NCI-H1417 (cell line): ENCODE measurements at regions not wholly inside any gene's neighbourhood (a gene's known extent, or its start where the extent isn't known, plus 50 kb on each side); places are given as distances from the start of the nearest gene placed in this dataset.
"Not testable (repeated sequence)": the region's sequence is repeated elsewhere in the genome, so short reads cannot be mapped to it uniquely, and the experiment has no call there.

Source experiments
- DNase-seq, 3 experiments: peaks; one replicate each; lab custom pipeline; 2025; lab: John Stamatoyannopoulos, UW

DNA sequence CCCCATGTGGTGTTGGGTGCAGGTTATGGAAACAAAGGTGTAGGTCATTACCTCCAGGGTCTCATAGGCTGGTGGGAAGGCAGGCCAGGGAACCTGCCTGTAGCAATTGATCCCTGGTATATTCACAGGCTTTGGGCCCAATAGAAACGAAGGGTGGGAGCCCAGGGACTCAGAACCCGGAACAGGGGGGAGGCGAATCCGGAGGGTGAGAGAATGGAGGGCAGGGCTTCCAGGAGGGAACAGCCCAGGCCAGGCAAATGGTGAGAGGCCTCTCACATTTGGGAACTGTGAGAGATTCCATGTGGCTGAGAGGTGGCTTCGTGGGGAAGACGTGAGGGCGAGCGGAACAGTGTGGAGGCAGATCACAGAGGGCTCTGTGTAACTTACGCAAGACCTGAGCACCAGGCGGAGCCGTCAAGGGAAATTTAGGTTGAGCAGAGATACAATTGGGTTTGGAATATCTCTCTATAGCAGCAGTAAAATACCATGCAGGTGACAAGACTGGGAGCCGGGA lies 267.1 kb downstream of the ERMARD start:
- no peak for DNase-seq

- no peak for DNase-seq
These were observed 266.3 kb downstream of the ERMARD start for GRCh38 chr6:170017603-170018320.

GRCh38 chr6:170013815-170014214 lies 262.4 kb downstream of the ERMARD start:
- DNase-seq: no peak

GRCh38 chr6:170012037-170012330 lies 260.6 kb downstream of the ERMARD start:
- DNase-seq: no peak

GRCh38 chr6:170011204-170012036 lies 260.0 kb downstream of the ERMARD start:
- no peak for DNase-seq

DNA sequence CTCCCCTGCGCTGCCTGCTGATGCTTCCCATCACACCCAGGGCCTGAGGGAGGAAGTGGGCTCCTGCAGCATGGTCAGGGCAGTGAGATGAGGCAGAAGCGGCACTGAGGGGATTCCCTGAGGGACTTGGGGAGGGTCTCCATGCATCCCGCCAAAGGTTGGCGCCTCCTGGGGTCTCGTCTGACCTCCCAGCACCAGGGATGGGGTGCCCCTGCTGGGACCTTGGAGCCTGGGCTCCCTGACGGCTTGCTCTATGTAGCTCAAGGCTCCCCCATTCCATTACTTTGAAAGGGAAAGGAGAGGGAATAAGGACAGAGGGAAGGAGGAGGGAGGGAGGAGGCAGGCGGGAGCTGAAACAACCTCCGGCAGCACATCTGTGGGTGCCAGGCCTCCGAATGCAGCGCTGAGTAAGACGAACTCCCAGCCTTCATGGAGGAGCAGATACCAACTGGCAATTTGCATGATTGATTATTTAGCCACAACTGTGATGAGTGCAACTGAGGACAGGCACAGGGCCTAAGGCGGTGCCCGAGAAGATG lies 259.3 kb downstream of the ERMARD start:
- no peak for DNase-seq

DNA sequence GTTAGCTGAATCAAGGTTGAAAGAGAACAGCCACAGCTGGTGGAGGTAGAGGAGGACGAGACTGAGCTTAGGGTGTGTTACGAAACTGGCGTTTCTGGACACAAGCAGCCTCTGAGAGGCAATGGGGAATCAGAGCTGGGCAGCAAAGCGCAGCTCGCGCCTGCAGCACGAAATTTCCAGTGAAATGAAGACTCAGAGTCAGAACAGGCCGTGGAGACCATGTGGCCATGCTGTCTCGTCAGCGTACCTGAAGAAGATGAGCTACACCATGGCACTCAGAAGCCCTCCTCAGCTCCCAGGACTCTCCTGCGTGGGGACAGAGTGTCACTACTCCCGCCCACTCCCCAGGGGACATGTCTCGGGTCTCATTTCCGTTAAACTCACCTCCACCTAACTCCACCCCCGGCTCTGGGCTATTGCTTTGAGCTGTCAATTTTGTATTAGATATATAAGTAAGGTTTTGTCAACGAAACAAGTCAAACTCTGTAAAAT lies 256.9 kb downstream of the ERMARD start:
- DNase-seq: peak; percentile 9 to 67 (median 47)

DNA sequence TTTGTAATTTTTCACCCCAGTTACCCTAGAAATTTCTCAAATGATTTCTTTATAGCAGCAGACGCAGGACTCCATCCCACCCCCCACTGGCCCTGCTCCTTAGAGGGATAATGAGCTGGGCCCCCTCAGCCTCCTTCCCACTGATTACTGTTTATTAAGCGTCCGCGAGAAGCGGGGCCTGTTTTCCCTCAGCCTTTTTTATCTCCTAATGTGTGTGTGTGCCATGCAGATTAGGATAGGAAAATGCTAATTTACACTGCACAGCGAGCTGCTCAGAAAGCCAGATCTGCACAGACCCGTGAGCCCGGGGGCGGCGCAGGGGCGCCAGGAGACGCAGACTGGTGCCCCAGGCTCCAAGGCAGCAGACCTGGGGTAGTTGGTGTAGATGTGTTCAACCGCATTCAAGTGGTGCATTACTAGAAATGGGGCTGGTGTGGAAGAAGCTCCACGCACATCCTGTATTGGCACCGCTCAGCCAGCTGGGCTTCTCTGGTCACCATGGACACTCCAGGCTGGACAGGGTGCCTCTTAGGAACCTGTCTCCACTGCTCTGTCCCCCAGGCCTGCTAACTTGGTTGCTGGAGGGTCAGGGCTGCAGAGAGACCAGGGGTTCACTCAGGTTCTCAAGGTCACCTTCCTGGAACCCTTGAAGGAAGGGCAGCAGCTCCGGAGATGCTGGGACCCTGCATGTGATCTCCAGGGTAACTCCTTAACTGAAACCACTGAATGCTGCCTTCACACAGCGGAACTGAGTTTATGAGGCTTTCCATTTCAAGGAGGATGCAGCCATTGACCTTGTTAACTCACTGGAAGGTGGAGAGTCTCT lies 256.3 kb downstream of the ERMARD start:
- peak in 2 of 3 experiments; percentile 95 to 98 for DNase-seq

DNA sequence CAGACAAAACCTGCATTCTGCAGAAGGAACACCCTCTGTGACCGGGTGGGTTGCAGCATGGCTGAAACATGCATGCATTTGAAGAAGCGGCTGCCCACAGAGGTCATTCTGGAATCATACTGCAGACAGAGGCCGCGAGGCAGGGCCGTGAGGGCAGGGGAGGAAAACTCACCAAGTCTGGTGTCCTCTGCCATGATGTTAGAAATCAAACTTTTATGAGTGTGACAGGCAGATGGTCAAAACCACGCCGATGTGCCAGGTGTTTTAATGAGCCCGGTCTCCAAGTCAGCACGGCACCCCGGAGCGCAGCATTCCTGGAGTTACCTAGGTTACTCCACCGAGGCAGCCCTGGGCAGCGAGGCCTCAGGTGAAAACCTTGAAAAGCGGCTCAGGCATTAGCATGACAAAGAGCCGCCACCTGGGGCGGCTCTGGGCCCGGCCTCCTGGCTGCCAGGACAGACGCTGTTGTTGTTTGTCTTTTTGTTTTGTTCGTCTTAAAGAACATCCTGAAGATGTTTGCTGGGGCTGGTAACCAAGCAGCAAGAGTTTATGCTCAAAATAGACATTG lies 255.6 kb downstream of the ERMARD start:
- peak; percentile 8 to 99 (median 97) for DNase-seq

DNA sequence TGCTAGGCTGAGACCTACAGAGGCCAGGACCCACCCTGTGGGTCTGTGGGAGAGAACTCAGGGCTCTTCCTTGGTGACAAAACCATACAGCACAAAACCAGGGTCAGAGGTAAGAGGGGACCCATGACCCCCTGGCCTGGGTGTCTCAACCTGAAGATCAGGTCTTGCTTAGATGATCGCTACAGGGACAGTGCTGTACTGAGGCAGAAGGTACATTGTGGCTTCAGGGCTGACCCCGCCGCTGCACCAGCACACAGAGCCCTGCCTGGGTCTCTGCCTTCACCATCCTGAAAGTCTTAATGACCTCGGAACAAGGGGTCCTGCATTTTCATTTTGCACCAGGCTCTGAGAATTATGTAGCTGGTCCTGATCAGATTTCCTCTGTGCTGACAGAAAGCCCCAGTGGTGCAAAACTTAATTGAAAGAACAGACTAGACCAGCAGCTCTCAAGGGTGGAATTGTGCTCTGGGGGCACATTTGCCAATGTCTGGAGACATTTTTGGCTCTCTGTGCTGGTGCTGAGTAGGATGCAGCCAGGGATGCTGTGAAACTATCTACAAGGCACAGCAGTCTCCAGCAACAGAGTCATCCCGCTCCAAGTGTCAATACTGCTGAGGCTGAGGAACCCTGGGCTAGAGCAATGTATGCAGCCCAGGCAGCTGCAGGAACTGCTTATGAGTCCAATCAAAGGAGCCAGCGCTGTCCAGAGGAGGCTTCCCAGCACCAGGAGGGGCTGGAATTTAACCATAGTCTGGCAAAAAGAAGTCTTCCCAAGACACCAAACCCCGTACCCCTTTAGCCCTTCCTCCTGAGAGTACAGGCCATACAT lies 254.9 kb downstream of the ERMARD start:
- DNase-seq: no peak

- no peak for DNase-seq
These were observed 254.2 kb downstream of the ERMARD start for GRCh38 chr6:170005665-170006064.

DNA sequence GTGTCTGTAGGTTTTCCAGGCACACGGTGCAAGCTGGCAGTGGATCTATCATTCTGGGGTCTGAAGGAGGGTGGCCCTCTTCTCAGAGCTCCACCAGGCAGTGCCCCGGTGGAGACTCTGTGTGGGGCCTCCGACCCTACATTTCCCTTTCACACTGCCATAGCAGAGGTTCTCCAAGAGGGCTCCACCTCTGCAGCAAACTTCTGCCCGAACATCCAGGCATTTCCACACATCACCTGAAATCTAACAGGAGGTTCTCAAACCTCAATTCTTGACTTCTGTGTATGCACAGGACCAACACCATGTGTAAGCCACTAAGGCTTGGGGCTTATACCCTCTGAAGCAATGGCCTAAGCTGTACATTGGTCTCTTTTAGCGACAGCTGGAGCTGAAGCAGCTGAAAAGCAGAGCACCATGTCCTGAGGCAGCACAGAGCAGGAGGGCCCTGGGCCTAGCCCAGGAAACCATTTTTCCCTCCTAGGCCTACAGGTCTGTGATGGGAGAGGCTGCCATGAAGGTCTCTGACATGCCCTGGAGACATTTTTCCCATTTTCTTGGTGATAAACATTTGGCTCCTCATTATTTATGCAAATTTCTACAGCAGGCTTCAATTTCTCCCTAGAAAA lies 253.3 kb downstream of the ERMARD start:
- DNase-seq: peak in 1 of 3 experiments; percentile 11

GRCh38 chr6:170003451-170004160 lies 252.2 kb downstream of the ERMARD start:
- no peak for DNase-seq

GRCh38 chr6:170003027-170003426 lies 251.6 kb downstream of the ERMARD start:
- DNase-seq: no peak

GRCh38 chr6:170001782-170002181 lies 250.4 kb downstream of the ERMARD start:
- not testable (repeated sequence) for DNase-seq

DNA sequence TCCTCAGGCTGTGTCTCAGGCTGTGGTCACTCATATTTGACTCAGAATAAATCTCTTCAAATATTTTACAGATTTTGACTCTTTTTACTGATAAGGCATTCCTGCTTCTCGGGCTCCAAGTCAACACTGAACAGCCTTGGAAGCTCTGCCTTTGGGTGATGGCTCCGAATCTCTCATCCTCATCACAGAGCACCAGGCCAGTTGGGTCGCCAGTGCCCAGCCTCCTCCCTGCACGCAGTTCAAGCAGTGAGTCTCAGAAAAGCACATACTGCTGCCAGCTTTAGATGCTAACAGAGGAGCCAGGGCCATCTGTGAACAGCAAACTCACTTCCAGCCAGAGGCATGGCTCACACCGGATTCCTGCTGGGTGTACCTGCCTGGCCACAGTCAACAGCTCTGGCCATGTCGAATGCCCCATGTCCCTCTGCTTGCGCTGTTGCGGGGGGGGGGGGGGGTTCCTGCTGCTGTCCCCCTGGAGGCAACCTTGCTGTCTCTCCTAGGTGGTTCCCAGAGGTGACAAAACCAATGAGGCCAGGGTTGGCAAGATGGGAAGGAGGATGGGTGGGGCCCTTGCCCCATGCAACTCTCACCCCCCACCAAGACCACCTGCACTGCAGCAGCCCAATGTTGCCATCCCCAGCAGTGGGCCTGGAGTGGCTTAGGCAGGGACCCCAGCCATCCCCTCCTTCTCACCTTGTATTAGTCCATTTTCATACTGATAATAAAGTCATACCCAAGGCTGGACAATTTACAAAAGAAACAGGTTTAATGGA lies 248.8 kb downstream of the ERMARD start:
- DNase-seq: no peak

- no peak for DNase-seq
These were observed 247.9 kb downstream of the ERMARD start for GRCh38 chr6:169999367-169999766.

DNA sequence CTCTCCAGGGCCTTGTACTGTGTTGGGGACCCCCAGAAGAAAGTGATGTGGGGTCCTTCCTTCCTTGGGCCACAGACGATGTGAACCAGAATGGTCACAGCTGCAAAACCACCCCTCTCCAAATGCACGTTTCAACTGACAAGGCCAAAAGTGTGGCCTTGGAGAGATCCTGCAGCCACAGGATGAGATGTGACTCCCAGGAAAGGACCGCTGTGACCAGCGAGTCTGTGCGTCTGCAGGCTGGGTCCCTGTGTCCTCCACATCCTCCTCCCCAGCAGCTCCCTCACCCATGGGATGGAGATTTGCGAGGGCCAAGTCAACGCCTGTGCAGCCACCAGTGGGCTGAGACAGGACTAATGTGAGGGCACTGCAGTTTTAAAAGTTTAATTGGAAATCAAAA lies 247.0 kb downstream of the ERMARD start:
- DNase-seq: no peak

DNA sequence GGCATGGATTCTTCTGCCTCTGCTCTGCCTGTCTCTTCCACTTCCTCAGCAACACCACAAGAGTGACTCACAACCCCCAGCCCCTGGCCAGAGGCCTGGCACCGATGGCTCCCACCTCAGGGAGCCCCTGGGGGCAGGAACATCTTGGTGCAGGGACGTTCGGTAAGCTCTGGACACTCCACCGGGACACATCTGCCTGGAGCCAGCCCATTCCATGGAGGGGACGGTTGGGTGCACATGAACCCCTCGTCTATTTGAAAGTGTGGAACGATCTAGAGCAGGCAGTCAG lies 246.5 kb downstream of the ERMARD start:
- no peak for DNase-seq
